ENCODE measurements at regions not wholly inside any gene's neighbourhood (a gene's known extent, or its start where the extent isn't known, plus 50 kb on each side); places are given as distances from the start of the nearest gene placed in this dataset.
A peak's percentile ranks its signal among the peaks of the same experiment; 100 is the strongest.

- DNase-seq, result no peak
Observed at GRCh38 chr2:152961351-152961750, 242.9 kb downstream of the ARL6IP6 start.

DNA sequence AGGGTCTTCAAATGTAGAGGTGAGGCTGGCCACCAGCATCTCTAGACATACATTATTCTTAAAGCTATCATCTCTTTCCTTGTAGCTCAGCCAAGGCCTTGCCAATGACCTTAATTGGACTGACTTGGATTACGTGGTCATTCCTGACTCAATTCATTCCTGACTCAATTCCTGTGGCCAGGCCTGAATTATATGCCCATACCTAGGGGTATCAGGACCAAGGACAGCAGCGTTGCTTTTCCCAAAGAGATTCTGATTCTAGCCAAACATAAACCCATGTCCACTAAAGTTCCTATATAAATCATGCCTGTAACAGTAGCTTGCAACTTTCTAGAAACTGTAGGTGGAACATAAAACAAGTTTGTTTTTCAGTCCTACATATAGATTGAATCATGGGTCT, 231.7 kb downstream of the ARL6IP6 start:
- no peak for DNase-seq

GRCh38 chr2:152944099-152944498, 225.7 kb downstream of the ARL6IP6 start:
- DNase-seq, result no peak

GRCh38 chr2:152942940-152943440, 224.6 kb downstream of the ARL6IP6 start:
- DNase-seq, result no peak

- no peak for DNase-seq
Observed at GRCh38 chr2:152930501-152930900, 212.1 kb downstream of the ARL6IP6 start.

DNA sequence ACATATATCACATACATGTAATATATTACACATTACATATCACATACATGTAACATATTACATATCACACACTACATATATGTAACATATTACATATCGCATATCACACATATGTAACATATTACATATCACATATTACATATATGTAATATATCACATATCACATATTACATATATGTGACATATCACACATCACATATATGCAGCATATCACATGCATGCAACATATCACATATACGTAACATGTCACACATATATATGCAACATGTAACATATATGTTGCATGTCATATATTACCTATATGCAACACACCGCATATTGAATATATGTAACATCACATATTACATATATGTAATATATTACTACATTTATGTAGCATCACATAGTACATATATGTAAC, 211.2 kb downstream of the ARL6IP6 start:
- DNase-seq, result no peak

- peak; percentile 45 for DNase-seq
Observed at GRCh38 chr2:152925547-152926448, 207.4 kb downstream of the ARL6IP6 start.

- peak; percentile 64 for DNase-seq
Observed at GRCh38 chr2:152924722-152925121, 206.3 kb downstream of the ARL6IP6 start.

- no peak for DNase-seq
Observed at GRCh38 chr2:152924219-152924618, 205.8 kb downstream of the ARL6IP6 start.

DNA sequence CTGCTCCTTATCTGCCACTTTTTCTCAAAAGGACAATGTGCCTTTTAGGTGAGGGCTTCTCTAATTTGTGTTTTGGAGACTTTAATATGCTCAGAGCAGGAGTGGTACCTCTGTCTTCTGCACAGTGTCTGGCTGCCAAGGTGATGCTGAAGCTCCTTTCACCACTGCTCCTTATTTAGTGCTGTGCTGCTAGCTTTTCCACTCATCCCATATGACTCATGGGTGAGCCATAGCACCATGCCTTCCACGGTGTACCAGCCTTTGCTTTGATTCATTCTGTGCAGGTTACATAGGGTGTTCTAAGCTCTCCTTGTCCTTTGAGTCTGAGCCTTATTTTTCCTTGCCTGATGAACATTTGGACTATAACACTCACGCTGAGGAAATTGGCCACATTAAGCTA, 202.4 kb downstream of the ARL6IP6 start:
- no peak for DNase-seq

DNA sequence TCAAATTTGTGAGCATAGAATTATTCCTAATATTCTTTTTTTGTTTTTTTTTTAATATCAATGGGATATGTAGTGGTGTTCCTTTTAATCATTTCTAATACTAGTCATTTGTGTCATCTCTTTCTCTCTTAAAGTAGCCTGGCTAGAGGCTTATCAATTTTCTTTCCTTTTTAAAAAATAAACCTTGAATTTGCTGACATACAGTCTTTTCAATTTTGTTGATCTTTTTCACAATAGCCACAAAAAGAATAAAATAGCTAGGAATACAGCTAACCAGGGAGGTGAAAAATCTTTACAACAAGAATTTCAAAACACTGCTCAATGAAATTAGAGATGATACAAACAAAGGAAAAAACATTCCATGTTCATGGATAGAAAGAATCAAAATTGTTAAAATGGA, 192.6 kb downstream of the ARL6IP6 start:
- no peak for DNase-seq

DNA sequence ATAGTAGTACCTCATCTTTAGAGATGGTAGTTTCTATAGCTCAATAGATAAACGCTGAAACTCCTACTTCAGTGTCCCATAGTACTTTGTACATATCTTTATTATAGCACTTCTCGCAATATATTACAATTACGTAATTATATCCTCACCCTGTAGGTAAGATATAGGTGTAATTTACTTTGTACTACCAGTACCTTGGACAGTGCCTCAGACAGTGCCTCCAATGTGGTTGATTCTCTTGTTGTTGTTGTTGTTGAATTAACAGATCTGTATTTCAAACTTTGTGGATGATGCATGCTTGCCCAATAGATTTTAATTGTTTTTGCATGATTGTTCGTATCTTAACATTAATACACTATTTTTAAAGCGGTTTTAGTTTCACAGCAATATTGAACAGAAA, 188.6 kb downstream of the ARL6IP6 start:
- no peak for DNase-seq

DNA sequence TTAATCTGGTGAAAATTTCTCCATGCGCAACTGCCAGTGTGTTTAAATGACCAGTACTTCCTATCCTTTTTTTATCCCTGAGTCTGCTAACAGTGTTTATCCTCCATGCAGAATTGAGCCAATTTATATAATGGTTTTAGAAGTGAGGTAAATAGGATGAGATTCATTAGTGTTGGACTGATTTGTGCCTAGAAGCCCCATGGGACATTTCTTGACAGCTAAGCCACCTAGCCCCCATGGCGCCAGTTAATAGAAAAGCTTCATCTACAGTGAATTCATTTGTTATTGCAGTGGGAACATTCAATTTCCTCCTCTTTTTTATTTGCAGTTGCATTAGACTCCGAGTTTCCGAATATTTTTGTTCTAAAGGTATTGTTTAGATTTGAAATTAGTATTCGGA, 175.6 kb downstream of the ARL6IP6 start:
- no peak for DNase-seq

DNA sequence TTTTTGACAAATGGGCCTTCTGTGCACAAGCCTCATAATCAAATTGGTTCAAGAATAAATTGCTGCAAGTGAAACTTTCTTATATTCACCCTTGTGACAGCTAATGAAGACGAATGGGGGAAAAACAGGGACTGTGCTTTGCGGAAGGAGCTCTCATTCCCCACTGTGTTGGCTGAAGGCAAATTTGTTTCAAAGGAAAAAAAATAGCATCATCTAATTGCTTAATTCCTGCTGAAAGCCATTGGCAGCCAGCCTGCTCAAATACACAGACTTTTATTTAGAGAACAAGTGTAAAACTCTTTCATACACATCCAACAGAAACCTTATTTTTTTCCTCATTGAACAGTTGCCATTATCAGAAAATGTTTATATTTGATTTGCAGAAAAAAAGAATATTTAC, 172.3 kb downstream of the ARL6IP6 start:
- no peak for DNase-seq

DNA sequence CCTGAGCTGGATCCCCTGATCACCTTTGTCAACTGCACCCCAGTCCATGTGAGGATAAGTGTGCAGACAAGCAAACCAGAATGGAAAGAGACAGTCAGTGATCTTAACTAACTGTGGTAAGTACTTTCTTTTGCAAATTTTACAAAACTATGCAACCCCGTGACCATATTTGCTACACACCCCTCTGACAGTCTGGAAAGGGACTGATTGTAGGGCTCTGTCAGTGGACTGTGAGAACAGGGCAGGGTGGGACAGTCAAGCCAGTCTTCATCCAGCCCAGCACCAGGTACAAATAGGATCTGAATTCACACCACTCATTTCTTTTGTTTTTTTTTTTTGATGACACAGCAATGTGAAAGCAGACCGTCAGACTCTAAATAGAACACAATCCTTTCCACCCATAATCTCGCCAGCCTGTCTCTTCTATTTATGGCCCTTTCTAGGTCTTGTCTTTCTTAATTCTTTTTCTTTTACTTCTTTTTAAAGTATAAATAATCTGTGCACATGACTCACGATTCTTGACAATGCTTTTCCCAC, 165.6 kb downstream of the ARL6IP6 start:
- DNase-seq, result no peak

DNA sequence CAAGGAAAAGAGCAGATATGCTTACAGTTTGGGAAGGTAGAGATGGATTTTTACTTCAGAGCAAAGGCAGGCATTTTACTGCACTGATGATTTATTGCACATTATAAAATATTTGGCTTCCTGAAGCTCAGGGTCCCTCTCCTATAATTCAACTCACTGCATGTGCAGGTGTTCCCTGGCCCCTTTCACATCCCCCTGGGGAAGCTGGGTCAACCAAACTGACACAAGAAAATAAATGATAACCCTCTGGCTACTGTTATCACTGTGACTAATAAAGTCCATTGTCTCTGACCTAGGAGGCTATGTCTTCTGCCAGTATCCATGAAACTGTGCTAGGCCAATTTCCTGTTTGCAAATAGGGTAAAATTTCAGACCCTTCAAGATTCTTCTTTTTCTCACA, 163.1 kb downstream of the ARL6IP6 start:
- DNase-seq, result no peak

DNA sequence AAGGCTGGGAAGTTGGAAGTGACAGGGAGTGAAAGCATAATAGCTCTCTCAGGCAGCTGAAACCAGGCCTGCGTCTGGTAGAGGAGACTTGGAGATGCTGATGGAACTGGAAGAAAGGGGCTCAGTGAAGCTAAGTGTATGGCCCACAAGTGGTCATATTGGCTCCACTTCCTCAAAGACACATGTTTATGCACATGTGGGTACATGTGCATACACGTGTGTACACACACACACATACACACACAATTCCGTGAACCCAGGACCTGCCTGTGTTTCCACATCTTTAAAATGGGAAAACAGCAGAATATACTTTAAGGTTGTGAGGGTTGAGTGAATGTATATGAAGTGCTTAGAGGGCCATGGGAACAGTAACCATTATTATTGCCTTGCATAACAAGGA, 160.9 kb downstream of the ARL6IP6 start:
- DNase-seq, result no peak

- no peak for DNase-seq
Observed at GRCh38 chr2:152875701-152876695, 157.6 kb downstream of the ARL6IP6 start.

- no peak for DNase-seq
Observed at GRCh38 chr2:152874955-152875354, 156.5 kb downstream of the ARL6IP6 start.

- DNase-seq, result no peak
Observed at GRCh38 chr2:152870239-152870638, 151.8 kb downstream of the ARL6IP6 start.

- DNase-seq, result no peak
Observed at GRCh38 chr2:152867397-152867796, 149.0 kb downstream of the ARL6IP6 start.

- DNase-seq, result no peak
Observed at GRCh38 chr2:152864601-152865149, 146.3 kb downstream of the ARL6IP6 start.

DNA sequence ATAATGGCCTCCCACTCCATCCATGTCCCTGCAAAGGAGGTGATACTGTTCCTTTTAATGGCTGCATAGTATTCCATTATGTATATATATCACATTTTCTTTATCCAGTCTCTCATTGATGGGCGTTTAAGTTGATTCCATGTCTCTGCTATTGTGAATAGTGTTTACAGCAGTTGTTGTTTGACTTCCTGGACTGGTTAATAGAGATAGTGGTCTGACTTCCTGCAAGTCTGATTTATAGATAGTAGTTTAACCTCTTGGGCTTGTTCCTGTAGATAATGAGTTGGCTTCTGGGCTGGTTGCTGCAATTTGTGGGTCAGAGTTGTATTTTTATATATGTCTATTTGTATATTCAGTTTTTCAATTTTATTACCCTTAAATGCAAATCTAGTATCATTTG, 145.4 kb downstream of the ARL6IP6 start:
- no peak for DNase-seq

Measured in DMS153 (cell line).